ENCODE measurements at regions not wholly inside any gene's neighbourhood (a gene's known extent, or its start where the extent isn't known, plus 50 kb on each side); places are given as distances from the start of the nearest gene placed in this dataset.
"Not testable (repeated sequence)": the region's sequence is repeated elsewhere in the genome, so short reads cannot be mapped to it uniquely, and the experiment has no call there.

GRCh38 chr2:87330486-87330885 lies 308.8 kb upstream of the PLGLB1 start:
- not testable (repeated sequence) for DNase-seq (ENCODE audit: extremely low read depth in 1 of 11, low read depth in 9 of 11, low spot score in 4 of 11)

- not testable (repeated sequence) for DNase-seq (ENCODE audit: extremely low read depth in 1 of 11, low read depth in 9 of 11, low spot score in 4 of 11)
Observed at GRCh38 chr2:87331940-87332583, 310.4 kb upstream of the PLGLB1 start.

DNA sequence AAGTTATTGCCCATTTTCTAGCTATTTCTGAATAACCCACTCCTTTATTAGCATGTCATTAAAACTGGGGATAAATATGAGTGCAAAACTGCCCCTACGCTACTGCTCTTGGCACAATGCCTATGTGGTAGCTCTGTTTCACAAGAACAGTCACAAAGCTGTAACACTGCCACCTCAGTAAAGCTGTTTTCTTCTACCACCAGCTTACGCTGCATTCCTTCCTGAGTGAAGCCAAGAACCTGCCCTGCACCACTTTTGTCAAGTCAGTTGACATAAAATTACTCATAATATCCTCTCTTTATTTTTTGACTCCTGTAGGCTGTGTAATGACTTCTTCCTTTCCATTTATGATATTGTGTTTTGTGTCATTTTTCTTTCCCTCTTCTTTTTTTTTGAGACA lies 313.2 kb upstream of the PLGLB1 start:
- DNase-seq (ENCODE audit: extremely low read depth in 1 of 11, low read depth in 9 of 11, low spot score in 4 of 11): not testable (repeated sequence)

DNA sequence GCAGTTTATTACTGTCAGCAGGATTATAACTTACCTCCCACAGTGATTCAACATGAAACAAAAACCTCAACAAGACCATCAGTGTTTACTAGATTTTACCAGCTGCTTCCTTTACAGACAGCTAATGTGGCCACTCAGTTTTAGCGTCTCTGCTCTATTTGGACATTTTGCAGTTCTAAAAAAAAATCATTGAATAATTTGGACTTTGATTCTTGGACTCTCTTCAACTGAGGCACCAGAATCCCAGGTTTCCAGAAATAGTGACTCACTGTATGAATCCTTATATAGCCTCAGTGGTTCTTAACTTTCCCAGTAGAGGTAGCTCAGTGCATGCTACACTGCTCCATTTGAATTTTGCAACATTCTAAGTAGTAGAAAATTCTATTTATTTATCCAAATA lies 317.4 kb upstream of the PLGLB1 start:
- DNase-seq (ENCODE audit: extremely low read depth in 1 of 11, low read depth in 9 of 11, low spot score in 4 of 11): not testable (repeated sequence)

- DNase-seq (ENCODE audit: extremely low read depth in 1 of 11, low read depth in 9 of 11, low spot score in 4 of 11): peak in 8 of 11 donors; percentile 13 to 31 (median 21)
Observed at GRCh38 chr2:87341601-87342014, 320.0 kb upstream of the PLGLB1 start.

DNA sequence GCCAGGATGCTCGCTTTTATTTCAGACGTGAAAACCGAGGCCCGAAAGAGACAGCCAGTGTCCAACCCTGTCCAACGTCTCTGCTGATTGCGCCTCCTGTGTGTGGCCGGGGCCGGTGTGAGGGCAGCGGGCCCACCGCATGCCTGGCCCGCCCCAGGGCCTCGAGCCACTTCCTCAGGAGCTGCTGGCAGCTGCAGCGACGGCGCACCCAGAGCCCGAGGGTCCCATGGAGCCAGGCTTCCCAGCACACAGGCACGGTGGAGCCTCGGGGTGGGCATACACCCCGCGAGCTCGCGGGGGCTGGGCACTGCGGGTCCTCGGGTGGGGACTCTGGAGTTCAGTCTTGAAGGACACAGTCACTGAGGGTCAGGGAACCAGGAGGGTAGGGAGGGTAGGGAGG lies 320.5 kb upstream of the PLGLB1 start:
- DNase-seq (ENCODE audit: extremely low read depth in 1 of 11, low read depth in 9 of 11, low spot score in 4 of 11): not testable (repeated sequence)

- not testable (repeated sequence) for DNase-seq (ENCODE audit: extremely low read depth in 1 of 11, low read depth in 9 of 11, low spot score in 4 of 11)
Observed at GRCh38 chr2:87343347-87343746, 321.7 kb upstream of the PLGLB1 start.

DNA sequence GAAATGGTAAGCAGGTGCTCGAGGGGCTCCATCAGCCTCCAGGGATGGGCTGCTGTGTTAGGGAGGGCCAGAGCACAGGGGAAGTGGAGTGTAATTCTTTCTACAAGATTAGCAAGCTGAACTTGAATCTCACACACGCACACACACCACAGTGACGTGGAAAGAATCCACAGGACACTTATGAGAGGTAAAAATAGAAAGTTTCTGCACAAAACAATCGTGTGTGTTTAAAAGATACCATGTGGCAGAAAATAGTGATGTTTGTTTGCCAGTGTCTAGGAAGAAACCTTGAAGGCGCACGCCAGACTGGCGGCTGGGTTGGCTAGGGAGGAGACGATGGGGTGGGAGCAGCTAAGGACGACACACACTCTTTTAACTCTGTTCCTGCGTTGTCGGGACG lies 323.6 kb upstream of the PLGLB1 start:
- DNase-seq (ENCODE audit: extremely low read depth in 1 of 11, low read depth in 9 of 11, low spot score in 4 of 11): not testable (repeated sequence)

GRCh38 chr2:87348556-87348955 lies 326.9 kb upstream of the PLGLB1 start:
- not testable (repeated sequence) for DNase-seq (ENCODE audit: extremely low read depth in 1 of 11, low read depth in 9 of 11, low spot score in 4 of 11)

DNA sequence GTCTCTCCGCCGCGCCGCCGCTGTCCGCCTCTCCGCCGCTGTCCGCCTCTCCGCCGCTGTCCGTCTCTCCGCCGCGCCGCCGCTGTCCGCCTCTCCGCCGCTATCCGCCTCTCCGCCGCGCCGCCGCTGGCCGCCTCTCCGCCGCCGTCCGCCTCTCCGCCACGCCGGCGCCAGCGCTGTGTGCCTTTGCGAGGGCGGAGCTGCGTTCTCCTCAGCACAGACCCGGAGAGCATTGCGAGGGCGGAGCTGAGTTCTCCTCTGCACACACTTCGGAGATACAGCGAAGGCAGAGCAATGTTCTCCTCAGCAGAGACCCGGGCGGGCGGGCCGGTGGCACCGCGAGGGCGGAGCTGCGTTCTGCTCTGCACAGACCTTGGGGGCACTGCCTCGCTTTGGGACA lies 327.4 kb upstream of the PLGLB1 start:
- DNase-seq (ENCODE audit: extremely low read depth in 1 of 11, low read depth in 9 of 11, low spot score in 4 of 11): not testable (repeated sequence)

- not testable (repeated sequence) for DNase-seq (ENCODE audit: extremely low read depth in 1 of 11, low read depth in 9 of 11, low spot score in 4 of 11)
Observed at GRCh38 chr2:87352178-87352934, 330.7 kb upstream of the PLGLB1 start.

GRCh38 chr2:87353408-87353807 lies 331.8 kb upstream of the PLGLB1 start:
- not testable (repeated sequence) for DNase-seq (ENCODE audit: extremely low read depth in 1 of 11, low read depth in 9 of 11, low spot score in 4 of 11)

- DNase-seq (ENCODE audit: extremely low read depth in 1 of 11, low read depth in 9 of 11, low spot score in 4 of 11): not testable (repeated sequence)
Observed at GRCh38 chr2:87354102-87354501, 332.5 kb upstream of the PLGLB1 start.

GRCh38 chr2:87360250-87360649 lies 338.6 kb upstream of the PLGLB1 start:
- not testable (repeated sequence) for DNase-seq (ENCODE audit: extremely low read depth in 1 of 11, low read depth in 9 of 11, low spot score in 4 of 11)

- not testable (repeated sequence) for DNase-seq (ENCODE audit: extremely low read depth in 1 of 11, low read depth in 9 of 11, low spot score in 4 of 11)
Observed at GRCh38 chr2:87360927-87361326, 339.3 kb upstream of the PLGLB1 start.

DNA sequence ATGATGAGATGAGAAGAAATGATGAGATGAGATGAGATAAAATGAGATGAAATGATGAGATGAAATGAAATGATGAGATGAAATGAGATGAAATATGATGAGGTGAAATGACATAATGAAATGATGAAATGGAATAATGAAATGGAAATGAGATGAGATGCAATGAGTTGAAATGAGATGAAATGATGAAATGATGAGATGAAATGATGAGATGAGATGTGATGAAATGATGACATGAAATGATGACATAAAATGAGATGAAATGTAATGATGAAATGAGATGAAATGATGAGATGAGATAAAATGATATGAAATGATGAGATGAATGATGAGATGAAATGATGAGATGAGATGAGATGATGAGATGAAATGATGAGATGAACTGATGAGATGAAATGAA lies 340.2 kb upstream of the PLGLB1 start:
- not testable (repeated sequence) for DNase-seq (ENCODE audit: extremely low read depth in 1 of 11, low read depth in 9 of 11, low spot score in 4 of 11)

- DNase-seq (ENCODE audit: extremely low read depth in 1 of 11, low read depth in 9 of 11, low spot score in 4 of 11): not testable (repeated sequence)
Observed at GRCh38 chr2:87364379-87364778, 342.7 kb upstream of the PLGLB1 start.

GRCh38 chr2:87365038-87365437 lies 343.4 kb upstream of the PLGLB1 start:
- DNase-seq (ENCODE audit: extremely low read depth in 1 of 11, low read depth in 9 of 11, low spot score in 4 of 11): not testable (repeated sequence)

DNA sequence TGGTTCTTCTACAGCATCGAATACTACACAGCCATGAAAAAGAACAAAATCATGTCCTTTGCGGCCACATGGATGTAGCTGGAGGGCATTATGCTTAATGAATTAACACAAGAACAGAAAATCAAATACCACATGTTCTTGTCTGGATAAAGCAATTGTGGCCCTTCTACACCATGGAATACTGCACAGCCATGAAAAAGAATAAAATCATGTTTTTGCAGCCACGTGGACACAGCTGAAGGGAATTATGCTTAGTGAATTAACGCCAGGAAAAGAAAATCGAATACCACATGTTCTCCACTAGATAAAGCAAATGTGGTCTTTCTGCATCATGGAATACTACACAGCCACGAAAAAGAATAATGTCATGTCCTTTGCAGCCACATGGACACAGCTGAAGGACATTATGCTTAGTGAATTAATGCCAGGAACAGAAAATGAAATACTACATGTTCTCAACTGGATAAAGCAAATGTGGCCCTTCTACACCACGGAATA lies 361.8 kb upstream of the PLGLB2 start:
- DNase-seq (ENCODE audit: extremely low read depth in 1 of 11, low read depth in 9 of 11, low spot score in 4 of 11): not testable (repeated sequence)

DNA sequence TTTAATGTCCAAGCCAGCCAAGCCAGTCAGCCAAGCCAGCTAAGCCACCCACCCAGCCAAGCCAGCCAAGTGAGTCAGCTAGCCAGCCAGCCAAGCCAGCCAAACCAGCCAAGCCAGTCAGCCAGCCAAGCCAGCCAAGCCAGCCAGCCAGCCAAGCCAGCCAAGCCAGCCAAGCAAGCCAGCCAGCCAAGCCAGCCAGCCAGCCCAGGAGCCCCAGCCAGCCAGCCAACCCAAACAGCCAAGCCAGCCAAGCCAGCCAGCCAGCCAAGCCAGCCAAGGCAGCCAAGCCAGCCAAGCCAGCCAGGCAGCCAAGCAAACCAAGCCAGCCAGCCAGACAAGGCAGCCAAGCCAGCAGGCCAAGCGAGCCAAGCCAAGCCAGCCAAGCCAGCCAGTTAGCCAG lies 352.1 kb upstream of the PLGLB2 start:
- not testable (repeated sequence) for DNase-seq (ENCODE audit: extremely low read depth in 1 of 11, low read depth in 9 of 11, low spot score in 4 of 11)
